ENCODE measurements at regions not wholly inside any gene's neighbourhood (a gene's known extent, or its start where the extent isn't known, plus 50 kb on each side); places are given as distances from the start of the nearest gene placed in this dataset.

GRCh38 chr10:120761951-120762350 lies 89.2 kb upstream of the WDR11 start:
- no peak overlapping the region for H3K4me3 ChIP-seq (ENCODE audit: low read length)
- TF ChIP-seq CTCF (IDR thresholded peaks at IDR 0.05; ENCODE audit: insufficient read depth, low read depth, low read length, missing control alignments) = no peak
- DNase-seq (ENCODE audit: low read depth) = no peak

- no peak for TF ChIP-seq CTCF (IDR thresholded peaks at IDR 0.05; ENCODE audit: insufficient read depth, low read depth, low read length, missing control alignments)
- no peak overlapping the region for H3K4me3 ChIP-seq (ENCODE audit: low read length)
- DNase-seq (ENCODE audit: low read depth) = no peak
Measured at GRCh38 chr10:120765226-120765803, 85.8 kb upstream of the WDR11 start.

GRCh38 chr10:120768227-120768626 lies 82.9 kb upstream of the WDR11 start:
- no peak overlapping the region for H3K4me3 ChIP-seq (ENCODE audit: low read length)
- no peak for DNase-seq (ENCODE audit: low read depth)
- TF ChIP-seq CTCF (IDR thresholded peaks at IDR 0.05; ENCODE audit: insufficient read depth, low read depth, low read length, missing control alignments) = no peak

- no peak overlapping the region for H3K4me3 ChIP-seq (ENCODE audit: low read length)
- DNase-seq (ENCODE audit: low read depth) = no peak
- no peak for TF ChIP-seq CTCF (IDR thresholded peaks at IDR 0.05; ENCODE audit: insufficient read depth, low read depth, low read length, missing control alignments)
Measured at GRCh38 chr10:120770496-120770895, 80.7 kb upstream of the WDR11 start.

GRCh38 chr10:120776442-120776841 lies 74.7 kb upstream of the WDR11 start:
- TF ChIP-seq CTCF (IDR thresholded peaks at IDR 0.05; ENCODE audit: insufficient read depth, low read depth, low read length, missing control alignments) = no peak
- no peak for DNase-seq (ENCODE audit: low read depth)
- H3K4me3 ChIP-seq (ENCODE audit: low read length) = no peak overlapping the region

- DNase-seq (ENCODE audit: low read depth) = no peak
- TF ChIP-seq CTCF (IDR thresholded peaks at IDR 0.05; ENCODE audit: insufficient read depth, low read depth, low read length, missing control alignments) = no peak
- H3K4me3 ChIP-seq (ENCODE audit: low read length) = no peak overlapping the region
Measured at GRCh38 chr10:120782336-120782735, 68.8 kb upstream of the WDR11 start.

GRCh38 chr10:120783098-120783497 lies 68.1 kb upstream of the WDR11 start:
- no peak for DNase-seq (ENCODE audit: low read depth)
- no peak for TF ChIP-seq CTCF (IDR thresholded peaks at IDR 0.05; ENCODE audit: insufficient read depth, low read depth, low read length, missing control alignments)
- no peak overlapping the region for H3K4me3 ChIP-seq (ENCODE audit: low read length)

All from epithelial cell of esophagus (primary cell).